Left cardiac atrium (tissue), 4 donors: ENCODE measurements at regions not wholly inside any gene's neighbourhood (a gene's known extent, or its start where the extent isn't known, plus 50 kb on each side); places are given as distances from the start of the nearest gene placed in this dataset.

Experiments
- ATAC-seq, 2 donors: fragments of 200-7000 bp; cut with Tn5 transposase; one replicate each; pipeline ENCODE4 v1.9.1; 2020; ENCODE audit warnings: mild to moderate bottlenecking in 2 of 2, moderate library complexity in 2 of 2
- DNase-seq: peaks from one replicate; pipeline ENCODE4 v3.0.0-alpha.2; 2020
- intact Hi-C, 2 donors: fragments of 100-400 bp; cut with DNase I; formaldehyde crosslinking; loops; one replicate each; pipeline versions ENCODE4 v1.14.1 to v1.15.1; 2022 to 2023
- donor health status: DM: no; HTN: yes; CAD: no.
- donor health status: DM: no; HTN: yes; CAD: no; lungs with severe emphysema.
- donor health status: DM: yes; HTN: yes; CAD: no.
- donor health status: Dilated cardiomyopathy.

- no peak for ATAC-seq
- intact Hi-C loops = no loop called here
- no peak for DNase-seq
These were observed 903.4 kb downstream of the RAB28 start for GRCh38 chr4:12580787-12581186.

- intact Hi-C loops = no loop called here
- peak in 1 of 2 donors; percentile 44 for ATAC-seq
- no peak for DNase-seq
These were observed 905.0 kb downstream of the RAB28 start for GRCh38 chr4:12579172-12579571.

DNA sequence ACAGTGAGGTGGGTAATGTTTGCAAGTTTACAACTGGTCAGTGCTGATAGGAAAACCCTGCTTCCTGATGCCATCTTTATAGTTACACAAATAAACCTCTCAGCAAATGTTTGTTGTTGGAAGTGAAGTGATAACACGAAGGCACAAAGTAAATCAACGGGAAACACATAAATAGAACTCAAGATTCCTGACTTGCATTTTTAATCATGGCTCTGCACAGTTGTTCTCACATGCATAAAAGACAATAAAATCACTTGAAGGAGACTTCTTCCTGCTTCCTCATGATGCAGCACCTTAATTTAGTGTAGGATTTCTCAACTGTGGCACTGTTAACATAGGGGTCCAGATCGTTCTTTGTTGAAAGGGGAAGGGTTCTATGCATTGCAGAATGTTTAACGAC lies 907.7 kb downstream of the RAB28 start:
- intact Hi-C loops = no loop called here
- ATAC-seq (no peak), DNase-seq (no peak)

DNA sequence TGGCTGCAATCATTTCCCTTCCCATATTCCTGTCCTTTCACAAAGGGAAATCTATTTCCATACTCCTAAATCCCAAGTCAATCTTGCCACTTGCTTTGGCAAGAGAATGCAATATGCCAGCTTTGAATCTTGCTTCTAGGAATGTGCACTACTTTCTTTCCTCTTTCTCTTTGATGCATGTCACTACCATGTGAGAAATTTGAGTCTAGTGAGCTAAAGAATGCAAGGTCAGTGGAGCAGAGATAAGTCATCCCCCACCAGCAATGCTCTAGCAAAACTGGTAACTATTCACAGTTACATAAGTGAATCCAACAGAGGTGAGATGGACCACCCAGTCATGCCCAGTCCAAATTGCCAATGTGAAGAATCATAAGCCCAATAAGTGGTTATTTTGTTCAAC lies 910.4 kb downstream of the RAB28 start:
- intact Hi-C loops = no loop called here
- no peak for DNase-seq
- no peak for ATAC-seq

DNA sequence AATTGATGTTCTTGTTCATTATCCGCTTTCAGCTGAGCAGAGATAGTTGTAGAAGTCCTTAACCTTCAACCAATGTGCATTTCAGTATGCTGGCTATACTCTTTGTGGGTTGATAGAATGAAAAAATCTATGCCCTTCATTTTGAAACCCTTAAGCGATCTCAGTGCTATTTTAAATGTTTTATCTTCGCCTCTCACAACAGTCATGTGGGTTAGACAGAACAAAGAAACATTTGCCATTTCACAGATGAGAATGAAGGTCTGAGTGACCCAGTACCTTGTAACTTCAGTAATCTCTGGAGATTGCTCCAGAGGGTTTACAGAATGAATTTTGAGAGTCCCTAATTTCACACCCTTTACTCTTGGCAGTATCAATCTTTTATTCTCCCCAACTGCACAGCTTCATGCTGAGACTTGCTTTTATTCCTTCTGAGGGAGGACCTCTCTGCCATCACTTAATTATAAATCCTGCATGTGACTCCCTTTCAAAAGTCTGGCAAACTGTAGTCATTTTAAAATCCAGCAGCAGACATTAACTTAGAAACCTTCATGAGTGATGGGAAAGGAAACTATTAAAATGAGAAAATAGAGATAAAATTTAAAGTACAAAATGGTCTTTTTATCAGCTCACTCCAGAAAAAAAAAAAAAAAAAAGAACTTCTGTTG lies 921.5 kb downstream of the RAB28 start:
- DNase-seq (no peak), ATAC-seq (no peak)
- intact Hi-C loops = no loop called here

GRCh38 chr4:12562021-12562420 lies 922.1 kb downstream of the RAB28 start:
- ATAC-seq (no peak), DNase-seq (no peak)
- intact Hi-C loops = no loop called here

DNA sequence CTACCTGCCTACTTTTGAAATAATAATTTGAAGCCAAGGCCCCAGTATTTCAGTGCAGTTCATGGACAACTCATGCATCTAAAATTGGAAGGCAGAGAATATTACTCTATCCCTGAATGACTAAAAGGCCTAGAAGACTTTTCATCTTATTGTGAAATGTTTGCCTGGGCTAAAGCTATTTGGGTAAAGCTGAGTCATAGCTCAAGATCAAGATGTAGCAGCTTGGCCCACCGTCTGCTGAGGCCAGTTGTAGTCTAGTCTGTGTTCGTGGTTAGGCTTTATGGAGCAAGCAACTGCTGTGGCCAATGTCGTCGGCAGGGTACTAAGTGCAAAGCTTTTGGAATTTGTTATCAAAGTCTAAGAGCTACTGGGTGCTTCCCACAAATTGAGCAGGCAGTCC lies 929.1 kb downstream of the RAB28 start:
- intact Hi-C loops = no loop called here
- ATAC-seq = peak in 1 of 2 donors; percentile 70
- no peak for DNase-seq

- DNase-seq (no peak), ATAC-seq (no peak)
- intact Hi-C loops = no loop called here
These were observed 935.5 kb downstream of the RAB28 start for GRCh38 chr4:12548678-12549077.

- intact Hi-C loops = no loop called here
- ATAC-seq (no peak), DNase-seq (no peak)
These were observed 938.3 kb downstream of the RAB28 start for GRCh38 chr4:12545812-12546211.

GRCh38 chr4:12538162-12538561 lies 946.0 kb downstream of the RAB28 start:
- no peak for DNase-seq
- intact Hi-C loops = no loop called here
- no peak for ATAC-seq

DNA sequence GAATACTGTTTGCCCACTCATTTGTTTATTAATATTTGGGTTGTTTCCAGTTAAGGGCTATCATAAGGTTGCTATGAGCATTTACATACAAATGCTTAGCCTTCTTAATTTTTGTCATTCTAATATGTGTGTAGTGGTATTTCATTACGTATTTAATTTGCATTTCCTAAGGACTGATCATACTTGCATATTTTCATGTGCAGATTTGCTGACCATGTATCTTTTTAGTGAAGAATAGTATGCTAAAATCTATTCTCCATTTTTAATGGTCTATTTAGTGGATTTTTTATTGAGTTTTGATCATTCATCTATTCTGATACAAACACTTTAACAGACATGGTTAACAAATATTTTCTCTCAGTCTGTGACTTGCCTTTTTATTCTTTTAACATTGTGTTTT lies 949.5 kb downstream of the RAB28 start:
- DNase-seq (no peak), ATAC-seq (no peak)
- intact Hi-C loops = no loop called here

GRCh38 chr4:12519426-12519825 lies 964.7 kb downstream of the RAB28 start:
- no peak for ATAC-seq
- no peak for DNase-seq
- intact Hi-C loops = no loop called here

DNA sequence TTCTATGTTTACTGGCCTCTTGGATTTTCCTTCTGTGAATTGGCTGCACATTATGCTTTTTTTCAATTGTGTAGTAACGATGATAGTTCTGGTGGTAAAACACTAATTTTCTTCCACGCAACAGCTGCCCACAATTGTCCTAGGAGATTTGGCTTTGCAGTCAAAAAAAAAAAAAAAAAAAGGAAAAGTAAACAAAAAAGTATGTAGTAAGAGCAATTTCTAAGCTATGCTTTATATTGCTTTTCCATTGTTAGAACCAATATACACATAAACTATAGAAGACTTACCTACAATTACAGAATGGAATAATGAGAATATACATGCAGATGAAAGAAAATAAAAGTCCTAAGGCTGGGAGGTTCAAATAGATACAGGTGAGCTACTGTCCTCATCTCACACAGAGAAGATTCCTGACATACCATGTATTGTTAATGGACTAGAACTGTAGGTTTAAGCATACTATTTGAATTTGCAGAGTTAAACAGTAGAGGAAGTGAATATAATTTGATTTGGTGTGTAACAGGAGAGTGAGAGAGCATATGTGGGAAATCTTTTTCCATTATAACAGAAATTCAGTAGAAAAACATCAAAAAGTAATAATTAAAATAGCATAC lies 976.2 kb downstream of the RAB28 start:
- no peak for ATAC-seq
- DNase-seq = no peak
- intact Hi-C loops = no loop called here

GRCh38 chr4:12500409-12500808 lies 983.7 kb downstream of the RAB28 start:
- ATAC-seq (no peak), DNase-seq (no peak)
- intact Hi-C loops = no loop called here

- ATAC-seq (no peak), DNase-seq (no peak)
These were observed 984.4 kb downstream of the RAB28 start for GRCh38 chr4:12499693-12500092.

GRCh38 chr4:12495211-12495610 lies 988.9 kb downstream of the RAB28 start:
- DNase-seq (no peak), ATAC-seq (no peak)

More at GRCh38 chr4:12499693-12500092, 984.4 kb downstream of the RAB28 start:
- intact Hi-C loops = no loop called here

DNA sequence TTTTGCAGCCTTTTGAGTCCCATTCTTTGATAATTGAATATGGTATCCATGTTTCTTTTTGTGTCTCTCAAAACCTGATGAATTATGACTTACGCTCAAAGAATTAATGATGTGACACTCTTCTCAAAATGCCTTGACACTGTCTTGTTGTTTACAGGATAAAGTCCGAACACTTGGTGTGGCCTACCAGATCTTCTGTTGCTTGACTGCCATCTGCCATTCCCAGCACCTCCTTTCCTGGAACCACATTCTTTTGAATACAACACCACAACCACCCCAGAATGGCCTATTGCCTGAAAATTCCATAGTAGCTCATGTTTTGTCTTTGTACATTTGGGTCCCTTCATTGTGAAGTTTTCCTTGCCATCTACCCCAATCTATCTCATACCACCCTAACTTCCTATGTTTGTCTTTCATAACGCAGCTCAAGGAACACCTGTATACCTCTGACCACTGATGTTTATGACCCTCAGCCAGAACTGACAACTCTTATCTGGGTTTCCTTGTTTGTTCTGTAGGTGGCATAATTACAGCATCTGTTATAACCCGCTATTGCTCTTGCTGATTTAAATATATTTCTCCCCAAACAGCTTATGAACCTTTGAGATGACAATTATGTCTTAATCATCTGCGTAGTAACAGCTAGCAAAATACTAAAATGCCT lies 991.3 kb downstream of the RAB28 start:
- ATAC-seq = no peak
- no peak for DNase-seq
- intact Hi-C loops = no loop called here

More at GRCh38 chr4:12495211-12495610, 988.9 kb downstream of the RAB28 start:
- intact Hi-C loops = no loop called here

GRCh38 chr4:12488672-12489071 lies 995.5 kb downstream of the RAB28 start:
- ATAC-seq = peak; percentile 96 to 97
- DNase-seq = peak; percentile 68
- intact Hi-C loops = loop anchor here in 1 of 2 donors (2.0 kb wide), 1 partner anchor 42 kb away; no protein-coding TSS in a partner anchor

GRCh38 chr4:12487000-12487399 lies 997.1 kb downstream of the RAB28 start:
- intact Hi-C loops = no loop called here
- ATAC-seq (peak in 1 of 2 donors; percentile 79), DNase-seq (peak; percentile 29)

- intact Hi-C loops = no loop called here
- no peak for DNase-seq
These were observed 1012.1 kb downstream of the RAB28 start for GRCh38 chr4:12472087-12472486.

GRCh38 chr4:12471193-12471592 lies 1012.9 kb downstream of the RAB28 start:
- DNase-seq (no peak), ATAC-seq (no peak)
- intact Hi-C loops = no loop called here

More at GRCh38 chr4:12472087-12472486, 1012.1 kb downstream of the RAB28 start:
- no peak for ATAC-seq
